ENCODE measurements at regions not wholly inside any gene's neighbourhood (a gene's known extent, or its start where the extent isn't known, plus 50 kb on each side); places are given as distances from the start of the nearest gene placed in this dataset.

- no peak for DNase-seq
Measured at GRCh38 chr3:22236490-22237270, 485.7 kb upstream of the ZNF385D start.

DNA sequence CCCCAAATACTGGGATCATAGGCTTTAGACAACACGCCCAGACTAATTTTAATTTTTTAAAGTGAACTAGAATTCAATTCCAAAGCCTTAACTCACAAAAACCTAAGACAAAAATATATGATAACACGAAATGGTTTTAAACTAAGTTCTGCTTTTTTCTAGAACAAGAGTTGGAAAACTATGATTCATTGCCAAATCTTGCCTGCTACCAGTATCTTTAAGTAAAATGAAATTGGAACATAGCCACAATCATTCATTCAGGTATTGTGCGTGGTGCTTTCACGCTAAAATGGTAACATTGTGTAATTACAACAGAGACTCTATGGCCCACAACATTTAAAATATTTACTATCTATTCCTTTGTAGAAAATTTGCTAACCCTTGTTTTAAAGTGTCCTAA, 488.0 kb upstream of the ZNF385D start:
- DNase-seq: no peak

- DNase-seq: no peak
Measured at GRCh38 chr3:22241110-22241509, 490.1 kb upstream of the ZNF385D start.

DNA sequence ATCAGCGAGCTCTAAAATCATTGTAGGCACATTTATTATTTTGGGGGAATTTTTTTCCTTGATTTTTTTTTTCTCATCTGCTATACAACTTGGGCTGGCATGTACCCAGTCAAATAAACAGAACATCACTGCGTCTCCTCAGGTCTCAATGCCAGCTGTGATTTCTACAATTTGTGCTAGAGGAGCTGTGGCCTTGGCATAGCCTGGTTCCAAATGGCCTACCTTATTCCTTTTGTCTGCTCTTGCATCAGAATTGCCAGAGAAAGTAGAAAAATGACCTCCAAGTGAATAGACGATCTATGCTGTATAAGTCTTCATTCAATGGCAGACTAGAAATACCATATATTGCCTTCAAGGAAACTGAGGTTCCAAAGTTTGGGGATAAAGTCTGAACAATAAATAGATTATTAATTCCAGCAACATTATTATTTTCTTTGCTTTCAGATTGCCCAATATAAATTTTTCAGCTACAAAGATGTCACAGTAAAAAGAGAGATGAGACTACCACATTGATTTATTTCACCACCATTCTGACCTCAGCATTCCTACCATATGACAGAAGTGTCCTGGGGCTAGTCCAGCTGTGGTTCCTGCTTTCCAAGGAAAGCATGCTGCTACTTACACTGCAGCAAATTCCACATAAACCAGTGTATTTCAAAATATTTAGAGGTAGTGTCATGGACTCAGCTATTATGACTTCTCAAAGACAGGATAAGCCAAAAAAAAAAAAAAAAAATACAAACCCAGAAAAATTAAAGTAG, 493.9 kb upstream of the ZNF385D start:
- DNase-seq: no peak

GRCh38 chr3:22245811-22246583, 495.0 kb upstream of the ZNF385D start:
- DNase-seq: no peak

DNA sequence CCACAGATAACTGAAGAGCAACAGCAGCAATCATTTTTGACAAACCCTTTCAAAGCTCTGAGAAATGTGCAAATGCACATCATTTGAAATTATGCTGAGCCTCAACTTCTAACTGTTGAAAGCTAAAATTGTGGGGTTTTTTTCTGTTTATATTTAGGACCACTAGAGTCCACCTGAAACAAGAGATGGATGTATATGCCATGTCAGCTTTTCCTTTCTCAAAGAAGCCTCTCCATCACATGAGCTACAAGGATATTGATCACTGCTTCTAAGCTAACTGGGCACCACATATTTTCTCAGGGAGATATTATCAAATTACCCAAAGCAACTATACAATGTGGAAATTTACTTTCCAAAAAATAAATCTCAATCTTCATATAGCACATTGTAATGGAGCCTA, 498.6 kb upstream of the ZNF385D start:
- no peak for DNase-seq

- no peak for DNase-seq
Measured at GRCh38 chr3:22257252-22257651, 506.2 kb upstream of the ZNF385D start.

GRCh38 chr3:22262386-22262785, 511.4 kb upstream of the ZNF385D start:
- DNase-seq: no peak

DNA sequence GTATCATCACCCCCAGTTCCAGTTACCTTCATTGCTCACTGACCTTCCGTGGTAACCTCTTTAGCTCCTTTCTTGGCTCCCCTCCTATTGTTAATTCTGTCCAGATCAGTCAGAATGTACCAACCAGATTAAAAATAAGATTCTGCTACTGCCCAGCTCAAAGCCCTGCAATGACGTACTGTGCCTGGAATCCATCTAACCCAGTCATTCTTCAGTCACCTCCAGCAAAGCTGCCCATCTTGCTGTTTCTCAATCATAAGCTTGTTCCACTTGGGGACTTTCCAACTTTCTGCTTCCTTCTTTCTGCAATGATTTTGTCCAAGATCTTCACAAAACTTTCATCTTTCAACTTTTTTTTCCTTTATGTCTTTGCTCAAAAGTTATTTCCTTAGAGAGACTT, 512.0 kb upstream of the ZNF385D start:
- no peak for DNase-seq

DNA sequence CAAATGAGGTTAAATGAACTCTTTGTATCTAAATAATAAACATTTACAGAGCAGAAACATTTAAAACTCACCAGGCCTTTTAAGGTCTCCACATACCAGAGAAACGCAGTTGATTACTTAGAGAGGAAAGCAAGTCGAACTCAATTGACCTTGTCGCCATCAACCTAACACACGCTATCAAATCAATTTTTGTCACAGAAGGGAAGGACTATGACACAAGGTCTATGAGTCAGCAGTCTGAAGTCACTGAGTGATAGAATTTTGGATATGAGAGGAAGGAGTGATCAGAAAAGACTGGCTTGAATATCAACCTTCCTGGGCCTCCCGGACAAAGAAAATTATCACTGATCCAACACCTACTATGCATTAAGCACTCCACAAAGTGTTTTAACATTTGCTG, 514.4 kb upstream of the ZNF385D start:
- no peak for DNase-seq

- DNase-seq: no peak
Measured at GRCh38 chr3:22269831-22270230, 518.8 kb upstream of the ZNF385D start.

- no peak for DNase-seq
Measured at GRCh38 chr3:22276351-22276750, 525.3 kb upstream of the ZNF385D start.

GRCh38 chr3:22284559-22284958, 533.5 kb upstream of the ZNF385D start:
- no peak for DNase-seq

- no peak for DNase-seq
Measured at GRCh38 chr3:22288756-22289155, 537.7 kb upstream of the ZNF385D start.

- no peak for DNase-seq
Measured at GRCh38 chr3:22292681-22293080, 541.7 kb upstream of the ZNF385D start.

- no peak for DNase-seq
Measured at GRCh38 chr3:22296601-22297000, 545.6 kb upstream of the ZNF385D start.

DNA sequence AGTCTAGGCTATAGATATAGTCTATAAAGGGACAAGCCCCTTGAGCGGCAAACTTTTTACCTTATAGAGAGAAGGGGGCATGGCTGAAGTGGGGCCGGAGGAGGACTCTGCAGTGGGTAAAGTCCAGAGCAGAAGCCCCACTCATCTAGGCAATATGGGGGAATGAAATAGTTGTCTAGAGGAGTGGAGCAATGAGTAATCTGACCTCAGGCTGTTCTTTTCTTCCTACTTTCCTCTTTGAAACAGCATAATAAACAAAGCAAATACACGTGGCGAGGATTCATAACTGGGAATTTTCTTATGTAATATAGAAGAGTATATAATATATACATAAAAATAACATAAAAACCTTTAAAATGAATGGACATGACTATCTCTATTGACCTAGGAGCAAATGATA, 546.4 kb upstream of the ZNF385D start:
- DNase-seq: no peak

DNA sequence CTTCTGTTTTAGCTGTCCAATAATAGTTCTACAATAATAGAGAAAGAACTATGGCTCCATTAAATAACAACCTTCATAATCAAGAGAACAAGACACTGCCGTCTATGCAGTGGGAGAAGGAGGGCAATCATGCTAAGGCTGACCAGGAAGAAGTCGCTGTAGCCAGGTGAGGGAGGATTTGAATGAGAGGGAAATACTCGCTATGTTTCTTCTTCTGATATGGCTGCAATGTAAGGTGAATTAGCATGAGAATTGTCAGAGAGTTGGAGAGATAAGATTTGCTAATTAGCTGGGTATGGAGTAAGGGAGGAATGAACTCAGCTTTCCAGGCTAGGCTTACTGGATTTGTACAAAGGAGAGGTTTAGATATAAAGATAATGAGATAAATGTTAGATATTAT, 555.4 kb upstream of the ZNF385D start:
- no peak for DNase-seq

- no peak for DNase-seq
Measured at GRCh38 chr3:22308871-22309270, 557.9 kb upstream of the ZNF385D start.

DNA sequence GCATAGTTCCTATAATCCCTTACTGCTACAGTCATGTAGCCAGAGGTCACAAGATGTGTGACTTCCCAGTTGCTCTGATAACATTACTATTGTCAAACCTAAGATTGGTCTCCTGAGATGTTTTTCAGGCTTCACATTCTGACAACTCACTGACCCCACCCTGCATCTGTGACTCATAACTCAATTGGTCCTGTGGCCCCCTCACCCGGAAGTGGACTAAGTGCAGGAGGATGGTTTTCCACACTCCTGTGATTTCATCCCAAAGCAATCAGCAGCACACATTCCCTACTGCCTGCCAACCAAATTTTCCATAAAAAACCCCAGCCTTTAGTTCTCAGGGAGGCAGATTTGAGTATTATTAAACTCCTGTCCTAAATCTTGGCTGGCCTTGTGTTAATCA, 564.9 kb upstream of the ZNF385D start:
- no peak for DNase-seq

DNA sequence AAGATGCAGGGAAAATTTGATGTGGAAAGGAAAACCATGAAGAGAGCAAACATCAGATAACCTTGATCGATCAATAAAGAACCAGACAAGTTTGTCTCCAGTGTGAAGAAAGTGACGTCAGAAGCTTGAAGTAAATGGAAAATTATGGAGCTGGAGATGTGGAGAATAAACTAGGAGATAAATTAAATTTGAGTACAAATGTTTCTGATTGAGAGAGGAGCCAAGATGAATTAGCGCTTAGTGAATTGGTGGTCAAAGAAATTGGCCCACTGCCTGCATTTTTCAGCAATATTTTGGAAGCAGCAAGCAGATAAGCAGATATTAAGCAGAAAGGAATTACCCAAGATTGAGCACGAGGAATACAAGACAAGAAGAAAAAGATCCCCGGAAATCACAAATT, 567.3 kb upstream of the ZNF385D start:
- DNase-seq: no peak

DNA sequence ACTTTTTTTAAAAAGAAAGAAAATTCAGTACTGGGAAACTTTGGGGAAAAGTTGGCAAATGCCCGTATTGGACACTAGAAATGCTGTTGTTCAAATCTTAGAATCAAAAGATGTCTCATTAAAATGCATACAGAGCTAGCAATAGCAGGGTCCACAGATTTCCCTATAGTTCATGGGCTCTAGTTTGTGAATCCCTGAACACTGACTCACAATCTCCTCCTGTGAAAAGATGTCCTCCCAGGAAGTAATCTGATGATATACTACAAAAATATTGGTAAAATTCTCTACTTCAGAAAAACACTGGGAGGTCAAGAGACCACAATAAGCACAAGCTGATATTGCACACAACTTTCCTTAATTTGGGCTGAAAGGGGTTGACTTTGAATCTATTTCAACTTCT, 568.4 kb upstream of the ZNF385D start:
- DNase-seq: no peak

- no peak for DNase-seq
Measured at GRCh38 chr3:22322861-22323260, 571.9 kb upstream of the ZNF385D start.

DNA sequence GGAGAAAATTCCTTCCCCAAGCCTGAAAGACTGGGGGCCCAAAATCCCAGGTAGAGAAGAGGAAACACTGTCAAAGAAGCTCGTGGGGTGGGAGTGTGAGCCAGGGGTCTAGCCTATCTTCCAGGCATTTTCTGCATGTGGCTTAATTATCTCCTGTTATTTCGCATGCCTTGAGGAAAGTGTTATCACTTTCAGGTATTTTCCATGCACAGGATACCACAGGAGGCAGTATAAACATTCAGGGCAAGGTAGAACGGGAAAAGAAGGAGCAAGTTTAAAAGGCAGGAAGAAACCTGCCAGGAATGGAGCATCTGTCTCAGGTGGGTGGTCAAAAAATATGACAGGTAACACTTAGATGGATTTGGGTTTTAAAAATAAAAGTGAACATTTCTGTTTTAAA, 575.3 kb upstream of the ZNF385D start:
- no peak for DNase-seq

All from activated naive CD4-positive, alpha-beta T cell treated with Interleukin-2 at 50 U/mL for 16 hours (primary cell).